ENCODE measurements at regions not wholly inside any gene's neighbourhood (a gene's known extent, or its start where the extent isn't known, plus 50 kb on each side); places are given as distances from the start of the nearest gene placed in this dataset.
"Not testable (repeated sequence)": the region's sequence is repeated elsewhere in the genome, so short reads cannot be mapped to it uniquely, and the experiment has no call there.

- no peak for DNase-seq (ENCODE audit: low read depth in 2 of 2)
Measured at GRCh38 chr1:93773049-93773838, 91.6 kb upstream of the BCAR3 start.

- DNase-seq (ENCODE audit: low read depth in 2 of 2): no peak
Measured at GRCh38 chr1:93771843-93772242, 90.2 kb upstream of the BCAR3 start.

GRCh38 chr1:93770640-93771039 lies 89.0 kb upstream of the BCAR3 start:
- DNase-seq (ENCODE audit: low read depth in 2 of 2): no peak

- DNase-seq (ENCODE audit: low read depth in 2 of 2): no peak
Measured at GRCh38 chr1:93769777-93770176, 88.1 kb upstream of the BCAR3 start.

GRCh38 chr1:93768380-93768863 lies 86.8 kb upstream of the BCAR3 start:
- DNase-seq (ENCODE audit: low read depth in 2 of 2): no peak

GRCh38 chr1:93766451-93766850 lies 84.8 kb upstream of the BCAR3 start:
- no peak for DNase-seq (ENCODE audit: low read depth in 2 of 2)

- DNase-seq (ENCODE audit: low read depth in 2 of 2): no peak
Measured at GRCh38 chr1:93765099-93765498, 83.5 kb upstream of the BCAR3 start.

- no peak for DNase-seq (ENCODE audit: low read depth in 2 of 2)
Measured at GRCh38 chr1:93764366-93764750, 82.7 kb upstream of the BCAR3 start.

GRCh38 chr1:93763704-93764365 lies 82.2 kb upstream of the BCAR3 start:
- DNase-seq (ENCODE audit: low read depth in 2 of 2): no peak

GRCh38 chr1:93758842-93759515 lies 77.3 kb upstream of the BCAR3 start:
- no peak for DNase-seq (ENCODE audit: low read depth in 2 of 2)

GRCh38 chr1:93757256-93758036 lies 75.8 kb upstream of the BCAR3 start:
- no peak for DNase-seq (ENCODE audit: low read depth in 2 of 2)

- no peak for DNase-seq (ENCODE audit: low read depth in 2 of 2)
Measured at GRCh38 chr1:93756657-93757056, 75.0 kb upstream of the BCAR3 start.

GRCh38 chr1:93755251-93755715 lies 73.6 kb upstream of the BCAR3 start:
- DNase-seq (ENCODE audit: low read depth in 2 of 2): not testable (repeated sequence)

GRCh38 chr1:93753791-93754763 lies 72.4 kb upstream of the BCAR3 start:
- DNase-seq (ENCODE audit: low read depth in 2 of 2): no peak

- no peak for DNase-seq (ENCODE audit: low read depth in 2 of 2)
Measured at GRCh38 chr1:93751377-93752250, 70.0 kb upstream of the BCAR3 start.

GRCh38 chr1:93750955-93751354 lies 69.3 kb upstream of the BCAR3 start:
- no peak for DNase-seq (ENCODE audit: low read depth in 2 of 2)

- DNase-seq (ENCODE audit: low read depth in 2 of 2): no peak
Measured at GRCh38 chr1:93749894-93750301, 68.3 kb upstream of the BCAR3 start.

GRCh38 chr1:93749487-93749886 lies 67.8 kb upstream of the BCAR3 start:
- DNase-seq (ENCODE audit: low read depth in 2 of 2): no peak

- DNase-seq (ENCODE audit: low read depth in 2 of 2): no peak
Measured at GRCh38 chr1:93746021-93746812, 64.6 kb upstream of the BCAR3 start.

Data from stimulated activated CD4-positive, alpha-beta T cell treated with anti-CD3 and anti-CD28 coated beads, Interleukin-4, amount 100 ng/mL, for 48 hours (primary cell).